NCI-H774 (cell line): ENCODE measurements at regions not wholly inside any gene's neighbourhood (a gene's known extent, or its start where the extent isn't known, plus 50 kb on each side); places are given as distances from the start of the nearest gene placed in this dataset.
"Not testable (repeated sequence)": the region's sequence is repeated elsewhere in the genome, so short reads cannot be mapped to it uniquely, and the experiment has no call there.

Experiments used
- DNase-seq: peaks from one replicate; lab custom pipeline; 2025; lab: John Stamatoyannopoulos, UW

- no peak for DNase-seq
Measured at GRCh38 chr13:58376775-58377174, 745.2 kb downstream of the PCDH17 start.

- DNase-seq: no peak
Measured at GRCh38 chr13:58379221-58379620, 747.7 kb downstream of the PCDH17 start.

- not testable (repeated sequence) for DNase-seq
Measured at GRCh38 chr13:58385336-58385735, 753.8 kb downstream of the PCDH17 start.

GRCh38 chr13:58397596-58398387 lies 766.2 kb downstream of the PCDH17 start:
- DNase-seq: no peak

- no peak for DNase-seq
Measured at GRCh38 chr13:58399263-58399662, 767.7 kb downstream of the PCDH17 start.

- DNase-seq: no peak
Measured at GRCh38 chr13:58406545-58406944, 775.0 kb downstream of the PCDH17 start.

GRCh38 chr13:58429917-58430316 lies 798.4 kb downstream of the PCDH17 start:
- DNase-seq: no peak

GRCh38 chr13:58434943-58435342 lies 803.4 kb downstream of the PCDH17 start:
- DNase-seq: no peak

GRCh38 chr13:58437427-58437826 lies 805.9 kb downstream of the PCDH17 start:
- DNase-seq: no peak

- DNase-seq: no peak
Measured at GRCh38 chr13:58446979-58447378, 815.4 kb downstream of the PCDH17 start.

GRCh38 chr13:58452123-58452623 lies 820.6 kb downstream of the PCDH17 start:
- no peak for DNase-seq

GRCh38 chr13:58455094-58455493 lies 823.5 kb downstream of the PCDH17 start:
- DNase-seq: no peak

- no peak for DNase-seq
Measured at GRCh38 chr13:58461217-58461616, 829.7 kb downstream of the PCDH17 start.

- no peak for DNase-seq
Measured at GRCh38 chr13:58463841-58464240, 832.3 kb downstream of the PCDH17 start.

GRCh38 chr13:58467176-58467575 lies 835.6 kb downstream of the PCDH17 start:
- no peak for DNase-seq

- no peak for DNase-seq
Measured at GRCh38 chr13:58472483-58472882, 840.9 kb downstream of the PCDH17 start.

GRCh38 chr13:58474581-58474980 lies 843.0 kb downstream of the PCDH17 start:
- DNase-seq: no peak

GRCh38 chr13:58476206-58476918 lies 844.8 kb downstream of the PCDH17 start:
- no peak for DNase-seq

GRCh38 chr13:58478858-58479257 lies 847.3 kb downstream of the PCDH17 start:
- no peak for DNase-seq

- no peak for DNase-seq
Measured at GRCh38 chr13:58480061-58480460, 848.5 kb downstream of the PCDH17 start.

GRCh38 chr13:58488251-58488650 lies 856.7 kb downstream of the PCDH17 start:
- no peak for DNase-seq

GRCh38 chr13:58495668-58496067 lies 864.1 kb downstream of the PCDH17 start:
- no peak for DNase-seq

GRCh38 chr13:58500938-58501337 lies 869.4 kb downstream of the PCDH17 start:
- DNase-seq: no peak
